GM19395 (cell line): ENCODE measurements at regions not wholly inside any gene's neighbourhood (a gene's known extent, or its start where the extent isn't known, plus 50 kb on each side); places are given as distances from the start of the nearest gene placed in this dataset.
A peak's percentile ranks its signal among the peaks of the same experiment; 100 is the strongest.

Experiments used
- ATAC-seq: cut with Tn5 transposase; IDR thresholded peaks from one replicate; pipeline ENCODE4 v1.9.1; 2021; ENCODE audit warnings: mild to moderate bottlenecking, moderate library complexity; ENCODE audit not compliant: unreplicated experiment

DNA sequence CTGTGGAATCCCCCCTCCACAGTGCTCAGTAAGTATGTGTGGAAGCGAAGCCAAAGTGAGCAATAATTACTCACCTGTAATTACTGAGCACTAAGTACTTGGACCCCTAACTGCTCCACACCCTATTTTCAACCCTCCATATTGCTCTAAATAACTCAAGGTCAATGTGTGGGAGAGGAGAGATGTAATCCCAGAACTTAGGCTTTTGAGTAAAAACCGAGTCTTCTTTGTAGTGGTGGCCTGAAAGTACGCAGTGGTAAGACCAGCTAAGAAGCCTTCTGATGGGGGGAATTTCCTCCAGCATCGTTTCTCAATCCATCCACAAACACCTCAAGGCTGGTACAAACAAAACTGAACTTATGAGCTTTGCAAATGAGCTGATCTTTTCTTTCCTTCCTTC lies 551.6 kb downstream of the ZEB2 start:
- ATAC-seq, result no peak

- ATAC-seq, result no peak
Measured at GRCh38 chr2:143965493-143966164, 554.3 kb downstream of the ZEB2 start.

DNA sequence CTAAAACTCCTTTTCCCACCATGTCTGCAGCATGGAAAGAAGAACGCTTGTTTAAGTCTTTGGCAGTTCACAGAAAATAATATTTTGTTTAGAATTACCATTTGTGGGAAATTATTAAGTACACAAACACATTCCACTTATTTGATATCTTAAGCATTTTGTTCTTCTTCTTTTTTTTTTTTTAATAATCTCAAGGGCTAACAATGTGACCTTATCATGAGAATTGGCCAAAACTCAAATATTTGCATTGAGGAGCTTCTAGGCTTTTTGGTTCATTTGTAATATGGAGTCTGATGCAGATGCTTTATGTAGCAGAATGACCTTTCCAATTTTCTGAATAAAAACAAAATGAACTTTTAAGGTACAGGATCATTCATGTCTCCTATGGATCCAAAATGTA lies 555.0 kb downstream of the ZEB2 start:
- ATAC-seq, result no peak

DNA sequence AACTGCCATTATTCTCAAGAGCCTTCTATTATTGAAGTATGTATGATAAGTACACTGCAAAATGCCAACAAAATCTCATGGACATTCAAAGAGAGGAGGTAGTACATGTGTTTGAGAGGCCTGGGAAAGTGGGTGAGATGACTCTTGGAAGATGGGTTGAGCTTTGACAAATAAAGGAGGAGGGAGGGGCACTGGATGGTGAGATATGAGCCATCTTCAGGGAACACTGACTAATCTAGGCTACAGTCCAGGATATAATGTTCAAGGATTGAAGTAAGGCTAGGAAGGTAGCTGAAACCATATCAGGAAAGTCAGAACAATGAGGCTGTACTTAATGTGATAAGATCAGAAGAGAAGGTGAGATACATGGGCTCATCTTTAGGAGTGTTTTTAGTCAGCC lies 559.7 kb downstream of the ZEB2 start:
- no peak for ATAC-seq

GRCh38 chr2:143957321-143957720 lies 562.6 kb downstream of the ZEB2 start:
- ATAC-seq, result no peak

GRCh38 chr2:143955401-143956065 lies 564.4 kb downstream of the ZEB2 start:
- no peak for ATAC-seq

DNA sequence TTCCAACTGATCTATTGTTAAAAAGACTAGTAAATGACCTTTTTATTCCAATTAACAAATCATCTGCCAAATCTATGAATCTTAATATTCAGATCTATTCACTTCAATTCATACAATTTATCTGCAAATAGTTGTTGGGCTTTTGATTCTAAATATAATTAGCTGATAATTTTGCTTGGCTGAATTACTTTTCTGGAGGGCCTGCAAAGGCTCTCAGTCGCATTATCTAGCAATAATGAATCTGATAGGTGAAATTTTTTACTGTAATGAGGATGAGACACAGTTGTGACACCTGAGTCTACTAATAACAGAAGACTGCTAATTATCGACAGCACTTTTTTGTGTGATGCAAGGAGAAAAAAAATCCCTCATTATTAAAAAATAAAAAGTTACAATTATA lies 565.1 kb downstream of the ZEB2 start:
- ATAC-seq, result no peak

DNA sequence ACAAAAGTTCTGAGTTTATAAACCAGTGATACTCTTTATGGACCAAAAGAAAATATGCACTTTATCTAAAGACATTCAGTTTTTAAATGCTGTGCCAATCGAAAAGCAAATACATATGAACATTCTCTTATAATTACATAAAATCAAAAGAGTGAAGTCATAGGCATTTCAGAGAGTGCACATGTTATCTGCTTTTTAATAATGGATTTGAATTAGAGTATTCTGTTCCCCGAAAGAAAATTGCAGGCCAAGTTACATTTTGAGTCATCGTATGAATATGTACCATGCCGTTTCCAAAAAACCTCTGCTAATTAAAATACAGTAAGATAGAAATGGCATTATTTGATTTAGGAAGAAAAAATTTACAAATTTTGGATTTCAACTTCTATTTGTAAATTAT lies 565.7 kb downstream of the ZEB2 start:
- ATAC-seq, result no peak

DNA sequence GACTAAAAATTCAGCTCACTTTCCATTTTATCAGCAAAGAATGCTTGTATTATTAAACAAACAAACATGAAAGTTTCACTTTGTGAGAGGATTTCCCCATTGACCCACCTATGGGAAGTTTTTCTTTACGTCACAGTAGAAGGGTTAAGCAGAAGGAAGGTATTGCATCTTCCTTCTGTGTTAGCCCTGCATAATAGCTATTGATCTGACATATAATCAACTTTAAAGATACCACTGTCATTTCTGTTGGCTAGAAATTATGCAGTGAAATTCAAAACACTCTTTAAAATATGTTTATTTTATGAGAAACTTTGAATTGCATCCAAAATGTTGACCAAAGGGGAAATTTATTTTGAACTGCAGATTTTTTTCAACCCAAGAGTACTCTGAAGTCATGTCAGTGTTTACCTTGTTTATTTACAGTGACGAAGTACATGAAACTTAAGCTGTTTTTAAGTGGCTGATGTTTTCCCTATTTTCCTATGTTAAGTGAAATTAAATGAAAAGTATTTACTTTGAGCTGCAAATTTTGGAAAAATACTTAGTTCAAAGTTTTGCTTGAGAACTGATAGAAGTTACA lies 566.4 kb downstream of the ZEB2 start:
- ATAC-seq, result no peak

DNA sequence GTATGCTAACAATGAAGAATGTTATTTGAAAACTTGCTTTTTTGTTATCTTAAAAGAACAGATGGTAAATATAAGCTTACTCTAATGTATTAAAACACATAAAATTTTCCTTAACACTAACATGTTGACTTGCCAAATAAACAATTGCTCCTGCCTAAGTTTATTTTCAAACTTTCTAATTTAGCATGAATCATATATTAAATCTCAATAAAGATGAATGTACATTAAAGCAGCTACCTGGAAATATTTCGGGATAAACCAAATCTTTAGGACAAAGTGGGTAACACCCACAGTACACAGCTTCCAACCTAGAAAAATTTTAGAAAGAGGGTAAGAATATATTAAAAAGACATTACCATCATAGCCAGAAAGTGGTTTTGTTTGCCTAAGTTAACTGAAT lies 567.4 kb downstream of the ZEB2 start:
- ATAC-seq, result no peak

- ATAC-seq, result no peak
Measured at GRCh38 chr2:143950704-143951103, 569.2 kb downstream of the ZEB2 start.

- ATAC-seq, result peak; percentile 86
Measured at GRCh38 chr2:143949121-143949848, 570.6 kb downstream of the ZEB2 start.

DNA sequence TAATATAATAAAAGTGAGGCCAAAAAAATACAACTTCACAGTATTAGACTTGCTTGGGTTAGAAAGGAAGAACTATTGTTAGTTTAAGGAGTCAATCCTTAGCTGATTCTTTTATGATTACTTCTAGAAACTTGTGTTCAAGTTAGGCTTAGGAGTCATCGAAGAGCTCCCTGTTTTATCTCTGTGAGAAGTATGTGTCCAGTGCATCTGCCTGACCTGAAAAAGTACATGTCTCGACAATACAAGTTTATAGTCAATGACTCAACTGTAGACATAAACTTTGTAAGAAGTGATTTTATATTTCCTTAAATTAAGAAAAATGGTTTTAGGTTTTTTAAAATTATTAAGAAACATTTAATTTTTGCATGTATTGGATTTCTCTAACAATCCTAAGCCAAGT lies 571.2 kb downstream of the ZEB2 start:
- no peak for ATAC-seq

GRCh38 chr2:143946436-143947391 lies 573.2 kb downstream of the ZEB2 start:
- no peak for ATAC-seq

- ATAC-seq, result no peak
Measured at GRCh38 chr2:143942486-143942885, 577.4 kb downstream of the ZEB2 start.

GRCh38 chr2:143940720-143941119 lies 579.2 kb downstream of the ZEB2 start:
- ATAC-seq, result no peak

GRCh38 chr2:143939626-143940330 lies 580.1 kb downstream of the ZEB2 start:
- no peak for ATAC-seq

DNA sequence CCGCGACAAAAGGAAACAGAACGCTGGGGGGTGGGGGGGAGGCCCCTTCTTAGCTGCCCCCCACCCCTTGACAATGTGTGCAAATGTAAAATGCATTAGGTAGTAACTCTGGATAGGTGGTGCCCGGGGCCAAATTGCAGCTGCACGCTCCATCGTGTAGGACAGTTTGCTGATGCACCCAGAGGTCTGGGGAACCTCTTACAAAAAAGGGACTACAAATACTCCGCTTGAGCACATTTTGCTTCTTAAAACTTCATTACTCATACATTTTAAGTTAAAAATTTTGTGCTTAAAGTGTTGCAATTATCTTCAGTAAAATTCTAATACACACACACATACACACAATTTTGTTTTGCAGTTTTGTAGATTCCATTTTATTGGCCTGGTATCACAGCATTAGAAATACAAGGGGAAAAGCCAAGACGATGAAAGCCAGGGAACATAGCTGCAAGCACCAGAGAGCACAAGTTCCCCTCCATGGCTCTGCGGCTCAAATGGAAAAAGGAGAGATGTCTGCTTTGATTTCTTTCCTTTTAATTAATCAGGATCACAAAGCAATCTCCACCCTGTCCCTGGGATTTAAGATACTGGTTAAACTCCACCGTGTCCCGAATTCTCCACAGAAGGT lies 582.1 kb downstream of the ZEB2 start:
- peak; percentile 12 for ATAC-seq

GRCh38 chr2:143936848-143937722 lies 582.8 kb downstream of the ZEB2 start:
- peak; percentile 74 for ATAC-seq
